Natural killer cell treated with Interleukin-12 subunit alpha and Interleukin-12 subunit beta and Interleukin-15 and Interleukin-18, amount 100 ng/mL, for 72 hours (primary cell): ENCODE measurements at regions not wholly inside any gene's neighbourhood (a gene's known extent, or its start where the extent isn't known, plus 50 kb on each side); places are given as distances from the start of the nearest gene placed in this dataset.
"Not testable (repeated sequence)": the region's sequence is repeated elsewhere in the genome, so short reads cannot be mapped to it uniquely, and the experiment has no call there.

Source experiments
- ATAC-seq, 2 donors: fragments of 150-1000 bp; cut with Tn5 transposase in 1 of 2; sonication (Bioruptor Pico), chemical (Tn5 transposase) in 1 of 2; 2 replicates each; pipeline ENCODE4 v1.10.0; 2021
- DNase-seq: peaks from one replicate; pipeline ENCODE4 v3.0.0; 2022; ENCODE audit warnings: low spot score
- H3K27ac Mint-ChIP-seq, 2 donors: 1 replicate in 1 of 2; 2 replicates in 1 of 2; pipeline ENCODE4 v1.8.0; 2022; ENCODE audit warnings: mixed read lengths in 2 of 2, mild to moderate bottlenecking in 1 of 2, moderate library complexity in 1 of 2
- H3K27me3 Mint-ChIP-seq, 2 donors: 1 replicate in 1 of 2; 2 replicates in 1 of 2; pipeline ENCODE4 v1.8.0; 2022; ENCODE audit warnings: mixed read lengths in 2 of 2
- H3K36me3 Mint-ChIP-seq: one replicate; pipeline ENCODE4 v1.8.0; 2022; ENCODE audit warnings: mixed read lengths
- H3K4me1 Mint-ChIP-seq, 2 donors: 1 replicate in 1 of 2; 2 replicates in 1 of 2; pipeline ENCODE4 v1.8.0; 2022; ENCODE audit warnings: low read depth in 2 of 2, mixed read lengths in 2 of 2, mild to moderate bottlenecking in 1 of 2
- H3K4me3 Mint-ChIP-seq: one replicate; pipeline ENCODE4 v1.8.0; 2022; ENCODE audit warnings: mixed read lengths
- H3K9me3 Mint-ChIP-seq: 2 replicates; pipeline ENCODE4 v1.8.0; 2022; ENCODE audit warnings: mixed read lengths

- Mint-ChIP-seq H3K27ac (no peak overlapping the region), H3K4me1 (no peaks in the 10 kb centered on the region), H3K27me3 (peaks cover 9 to 39% of the 10 kb centered on the region in 2 donors), H3K9me3 (peaks cover 6% of the 10 kb centered on the region), H3K36me3 (peaks cover 15% of the 10 kb centered on the region), H3K4me3 (no peak overlapping the region)
- ATAC-seq (no peak), DNase-seq (no peak)
These were observed 59.2 kb upstream of the IGSF10 start for GRCh38 chr3:151520105-151520504.

- not testable (repeated sequence) for H3K27ac Mint-ChIP-seq, DNase-seq, H3K27me3 Mint-ChIP-seq, ATAC-seq, H3K9me3 Mint-ChIP-seq, H3K36me3 Mint-ChIP-seq, H3K4me3 Mint-ChIP-seq, H3K4me1 Mint-ChIP-seq
These were observed 50.6 kb upstream of the IGSF10 start for GRCh38 chr3:151511433-151511832.
